DMS153 (cell line): ENCODE measurements at regions not wholly inside any gene's neighbourhood (a gene's known extent, or its start where the extent isn't known, plus 50 kb on each side); places are given as distances from the start of the nearest gene placed in this dataset.

Experiments used
- DNase-seq: peaks from one replicate; lab custom pipeline; 2025; lab: John Stamatoyannopoulos, UW

- DNase-seq, result no peak
Observed at GRCh38 chr5:109917154-109917546, 227.4 kb downstream of the MAN2A1 start.

- DNase-seq, result no peak
Observed at GRCh38 chr5:109917966-109918365, 228.2 kb downstream of the MAN2A1 start.

- no peak for DNase-seq
Observed at GRCh38 chr5:109920736-109921135, 231.0 kb downstream of the MAN2A1 start.

GRCh38 chr5:109921735-109922380 is 232.1 kb downstream of the MAN2A1 start:
- no peak for DNase-seq

- DNase-seq, result no peak
Observed at GRCh38 chr5:109922381-109922995, 232.8 kb downstream of the MAN2A1 start.

GRCh38 chr5:109923205-109923604 is 233.5 kb downstream of the MAN2A1 start:
- no peak for DNase-seq

- DNase-seq, result no peak
Observed at GRCh38 chr5:109924237-109925107, 234.7 kb downstream of the MAN2A1 start.

- no peak for DNase-seq
Observed at GRCh38 chr5:109927639-109928038, 237.9 kb downstream of the MAN2A1 start.

- DNase-seq, result no peak
Observed at GRCh38 chr5:109928046-109928445, 238.3 kb downstream of the MAN2A1 start.

GRCh38 chr5:109928811-109929210 is 239.1 kb downstream of the MAN2A1 start:
- DNase-seq, result no peak

- no peak for DNase-seq
Observed at GRCh38 chr5:109929376-109929775, 239.6 kb downstream of the MAN2A1 start.

- no peak for DNase-seq
Observed at GRCh38 chr5:109929911-109930310, 240.2 kb downstream of the MAN2A1 start.

- DNase-seq, result no peak
Observed at GRCh38 chr5:109931049-109931780, 241.5 kb downstream of the MAN2A1 start.

- no peak for DNase-seq
Observed at GRCh38 chr5:109935833-109936490, 246.2 kb downstream of the MAN2A1 start.

GRCh38 chr5:109936996-109937395 is 247.3 kb downstream of the MAN2A1 start:
- DNase-seq, result no peak

- DNase-seq, result no peak
Observed at GRCh38 chr5:109937951-109938350, 248.2 kb downstream of the MAN2A1 start.

GRCh38 chr5:109938453-109938852 is 248.7 kb downstream of the MAN2A1 start:
- no peak for DNase-seq

GRCh38 chr5:109939116-109939682 is 249.5 kb downstream of the MAN2A1 start:
- DNase-seq, result no peak

- DNase-seq, result no peak
Observed at GRCh38 chr5:109942646-109943045, 252.9 kb downstream of the MAN2A1 start.

- DNase-seq, result no peak
Observed at GRCh38 chr5:109943701-109944235, 254.0 kb downstream of the MAN2A1 start.

GRCh38 chr5:109944461-109944860 is 254.7 kb downstream of the MAN2A1 start:
- no peak for DNase-seq
